ENCODE measurements at regions not wholly inside any gene's neighbourhood (a gene's known extent, or its start where the extent isn't known, plus 50 kb on each side); places are given as distances from the start of the nearest gene placed in this dataset.

- H3K9me3 Mint-ChIP-seq: no peaks in the 10 kb centered on the region
- no peak overlapping the region for H3K4me3 Mint-ChIP-seq
- no peaks in the 10 kb centered on the region for H3K4me1 Mint-ChIP-seq
- H3K27ac Mint-ChIP-seq (ENCODE audit: unreplicated experiment): no peak overlapping the region
- TF ChIP-seq CTCF (conservative IDR thresholded peaks at IDR 0.05): no peak
- no peak for DNase-seq (ENCODE audit: low read depth, low spot score)
- no peaks in the 10 kb centered on the region for H3K36me3 Mint-ChIP-seq (ENCODE audit: low read depth)
- H3K27me3 Mint-ChIP-seq (ENCODE audit: low read depth): no peaks in the 10 kb centered on the region
Measured at GRCh38 chr6:15096894-15097837, 148.7 kb upstream of the JARID2 start.

- H3K36me3 Mint-ChIP-seq (ENCODE audit: low read depth): no peaks in the 10 kb centered on the region
- H3K9me3 Mint-ChIP-seq: peaks cover 3% of the 10 kb centered on the region
- H3K27me3 Mint-ChIP-seq (ENCODE audit: low read depth): no peaks in the 10 kb centered on the region
- no peak for TF ChIP-seq CTCF (conservative IDR thresholded peaks at IDR 0.05)
- H3K4me3 Mint-ChIP-seq: no peak overlapping the region
- no peak for DNase-seq (ENCODE audit: low read depth, low spot score)
- no peak overlapping the region for H3K27ac Mint-ChIP-seq (ENCODE audit: unreplicated experiment)
- no peaks in the 10 kb centered on the region for H3K4me1 Mint-ChIP-seq
Measured at GRCh38 chr6:15101130-15101529, 144.7 kb upstream of the JARID2 start.

- Mint-ChIP-seq H3K27me3 (ENCODE audit: low read depth) (no peaks in the 10 kb centered on the region), H3K27ac (ENCODE audit: unreplicated experiment) (no peak overlapping the region), H3K4me3 (no peak overlapping the region), H3K9me3 (peaks cover 3% of the 10 kb centered on the region), H3K4me1 (no peaks in the 10 kb centered on the region), H3K36me3 (ENCODE audit: low read depth) (no peaks in the 10 kb centered on the region)
- TF ChIP-seq CTCF (conservative IDR thresholded peaks at IDR 0.05): no peak
- DNase-seq (ENCODE audit: low read depth, low spot score): no peak
Measured at GRCh38 chr6:15102241-15102640, 143.6 kb upstream of the JARID2 start.

- TF ChIP-seq CTCF (conservative IDR thresholded peaks at IDR 0.05): no peak
- no peak overlapping the region for H3K4me3 Mint-ChIP-seq
- H3K4me1 Mint-ChIP-seq: no peaks in the 10 kb centered on the region
- no peaks in the 10 kb centered on the region for H3K36me3 Mint-ChIP-seq (ENCODE audit: low read depth)
- no peaks in the 10 kb centered on the region for H3K27me3 Mint-ChIP-seq (ENCODE audit: low read depth)
- H3K9me3 Mint-ChIP-seq: peaks cover 3% of the 10 kb centered on the region
- no peak for DNase-seq (ENCODE audit: low read depth, low spot score)
- no peak overlapping the region for H3K27ac Mint-ChIP-seq (ENCODE audit: unreplicated experiment)
Measured at GRCh38 chr6:15106958-15107643, 138.8 kb upstream of the JARID2 start.

- no peak overlapping the region for H3K27ac Mint-ChIP-seq (ENCODE audit: unreplicated experiment)
- H3K36me3 Mint-ChIP-seq (ENCODE audit: low read depth): no peaks in the 10 kb centered on the region
- H3K27me3 Mint-ChIP-seq (ENCODE audit: low read depth): no peaks in the 10 kb centered on the region
- peaks cover 3% of the 10 kb centered on the region for H3K9me3 Mint-ChIP-seq
- no peak for TF ChIP-seq CTCF (conservative IDR thresholded peaks at IDR 0.05)
- H3K4me1 Mint-ChIP-seq: no peaks in the 10 kb centered on the region
- DNase-seq (ENCODE audit: low read depth, low spot score): no peak
- H3K4me3 Mint-ChIP-seq: no peak overlapping the region
Measured at GRCh38 chr6:15107644-15108382, 138.1 kb upstream of the JARID2 start.
